GM12872 (cell line): ENCODE measurements at regions not wholly inside any gene's neighbourhood (a gene's known extent, or its start where the extent isn't known, plus 50 kb on each side); places are given as distances from the start of the nearest gene placed in this dataset.

Experiments used
- TF ChIP-seq, protein P1 (sequence below): IDR thresholded peaks from 3 replicates; pipeline ENCODE4 v1.5.1; 2011; ENCODE audit warnings: low read depth, mild to moderate bottlenecking, low read length, moderate library complexity; ENCODE audit not compliant: insufficient read depth

- TF ChIP-seq, protein P1, sequence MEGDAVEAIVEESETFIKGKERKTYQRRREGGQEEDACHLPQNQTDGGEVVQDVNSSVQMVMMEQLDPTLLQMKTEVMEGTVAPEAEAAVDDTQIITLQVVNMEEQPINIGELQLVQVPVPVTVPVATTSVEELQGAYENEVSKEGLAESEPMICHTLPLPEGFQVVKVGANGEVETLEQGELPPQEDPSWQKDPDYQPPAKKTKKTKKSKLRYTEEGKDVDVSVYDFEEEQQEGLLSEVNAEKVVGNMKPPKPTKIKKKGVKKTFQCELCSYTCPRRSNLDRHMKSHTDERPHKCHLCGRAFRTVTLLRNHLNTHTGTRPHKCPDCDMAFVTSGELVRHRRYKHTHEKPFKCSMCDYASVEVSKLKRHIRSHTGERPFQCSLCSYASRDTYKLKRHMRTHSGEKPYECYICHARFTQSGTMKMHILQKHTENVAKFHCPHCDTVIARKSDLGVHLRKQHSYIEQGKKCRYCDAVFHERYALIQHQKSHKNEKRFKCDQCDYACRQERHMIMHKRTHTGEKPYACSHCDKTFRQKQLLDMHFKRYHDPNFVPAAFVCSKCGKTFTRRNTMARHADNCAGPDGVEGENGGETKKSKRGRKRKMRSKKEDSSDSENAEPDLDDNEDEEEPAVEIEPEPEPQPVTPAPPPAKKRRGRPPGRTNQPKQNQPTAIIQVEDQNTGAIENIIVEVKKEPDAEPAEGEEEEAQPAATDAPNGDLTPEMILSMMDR, result no peak
These were observed 610.0 kb upstream of the CDH2 start for GRCh38 chr18:28786926-28787325.

DNA sequence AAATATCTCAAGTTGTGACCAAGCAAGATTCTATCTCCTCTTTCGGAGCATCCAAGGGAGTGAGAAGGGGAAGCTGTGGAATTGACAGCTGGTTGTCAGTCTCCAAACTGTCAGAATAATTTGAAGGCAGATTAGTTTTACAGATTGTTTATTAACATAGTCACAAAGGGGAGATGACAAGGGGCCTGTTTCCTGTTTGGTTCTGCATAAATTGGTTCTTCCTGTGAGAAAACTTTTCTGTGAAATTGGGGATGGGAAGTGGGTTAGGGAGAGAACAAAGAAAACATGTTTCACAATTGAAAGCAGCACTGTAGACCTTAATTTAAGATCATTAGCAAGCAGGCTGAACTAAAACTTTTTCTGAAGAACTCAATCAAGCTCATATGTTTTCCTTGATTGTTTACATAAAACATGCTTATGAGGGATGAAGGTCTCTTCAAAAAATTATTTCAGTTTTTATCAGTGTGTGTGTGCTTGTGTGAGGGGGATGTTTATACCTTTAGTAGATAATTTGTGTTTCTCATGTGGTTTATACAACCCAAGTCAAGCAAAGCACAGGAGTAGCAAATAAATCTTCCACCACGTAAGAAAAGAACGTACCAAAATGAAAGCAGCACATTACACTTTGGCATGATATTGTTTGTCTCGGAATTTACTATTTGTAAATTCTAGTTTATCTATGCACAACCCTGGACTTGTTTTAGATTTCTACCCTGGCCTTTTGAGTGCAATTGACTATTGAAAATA, 604.9 kb upstream of the CDH2 start:
- TF ChIP-seq, protein P1, result no peak

DNA sequence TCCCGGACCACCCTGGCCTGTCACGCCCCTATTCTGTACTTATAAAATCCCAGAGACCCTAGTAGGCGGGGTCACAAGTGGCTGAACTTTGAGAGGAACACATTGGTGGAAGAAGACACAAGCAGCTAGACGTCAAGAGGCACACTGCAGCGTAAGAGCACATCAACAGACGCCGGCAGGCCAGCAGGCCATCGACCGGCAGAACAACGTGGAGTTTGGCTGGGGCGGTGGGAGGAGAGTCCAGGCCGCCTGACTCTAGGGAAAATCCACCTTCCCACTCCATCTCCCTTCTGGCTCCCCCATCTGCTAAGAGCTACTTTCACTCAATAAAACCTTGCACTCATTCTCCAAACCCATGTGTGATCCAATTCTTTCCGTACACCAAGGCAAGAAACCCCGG, 601.8 kb upstream of the CDH2 start:
- TF ChIP-seq, protein P1, result no peak

GRCh38 chr18:28777756-28778155, 600.8 kb upstream of the CDH2 start:
- TF ChIP-seq, protein P1, result no peak

DNA sequence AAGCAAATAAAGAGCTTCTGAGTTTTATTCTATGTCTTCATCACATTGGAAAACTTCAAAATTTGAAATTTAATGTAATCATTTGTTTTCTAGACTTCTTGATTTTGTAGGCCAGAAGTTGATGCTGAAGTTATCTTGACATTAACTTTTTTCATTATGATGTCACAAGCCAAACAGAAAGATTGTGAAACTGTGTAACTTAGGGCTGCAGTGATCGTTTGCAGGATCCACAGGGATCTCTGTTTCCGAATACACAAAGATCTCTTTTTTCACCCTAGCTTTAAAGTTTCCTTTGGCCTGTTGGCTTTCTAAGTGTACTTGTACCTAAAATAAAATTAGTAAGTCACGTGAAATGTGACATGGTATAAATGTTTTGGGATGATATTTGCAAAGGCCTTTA, 594.9 kb upstream of the CDH2 start:
- TF ChIP-seq, protein P1, result no peak

DNA sequence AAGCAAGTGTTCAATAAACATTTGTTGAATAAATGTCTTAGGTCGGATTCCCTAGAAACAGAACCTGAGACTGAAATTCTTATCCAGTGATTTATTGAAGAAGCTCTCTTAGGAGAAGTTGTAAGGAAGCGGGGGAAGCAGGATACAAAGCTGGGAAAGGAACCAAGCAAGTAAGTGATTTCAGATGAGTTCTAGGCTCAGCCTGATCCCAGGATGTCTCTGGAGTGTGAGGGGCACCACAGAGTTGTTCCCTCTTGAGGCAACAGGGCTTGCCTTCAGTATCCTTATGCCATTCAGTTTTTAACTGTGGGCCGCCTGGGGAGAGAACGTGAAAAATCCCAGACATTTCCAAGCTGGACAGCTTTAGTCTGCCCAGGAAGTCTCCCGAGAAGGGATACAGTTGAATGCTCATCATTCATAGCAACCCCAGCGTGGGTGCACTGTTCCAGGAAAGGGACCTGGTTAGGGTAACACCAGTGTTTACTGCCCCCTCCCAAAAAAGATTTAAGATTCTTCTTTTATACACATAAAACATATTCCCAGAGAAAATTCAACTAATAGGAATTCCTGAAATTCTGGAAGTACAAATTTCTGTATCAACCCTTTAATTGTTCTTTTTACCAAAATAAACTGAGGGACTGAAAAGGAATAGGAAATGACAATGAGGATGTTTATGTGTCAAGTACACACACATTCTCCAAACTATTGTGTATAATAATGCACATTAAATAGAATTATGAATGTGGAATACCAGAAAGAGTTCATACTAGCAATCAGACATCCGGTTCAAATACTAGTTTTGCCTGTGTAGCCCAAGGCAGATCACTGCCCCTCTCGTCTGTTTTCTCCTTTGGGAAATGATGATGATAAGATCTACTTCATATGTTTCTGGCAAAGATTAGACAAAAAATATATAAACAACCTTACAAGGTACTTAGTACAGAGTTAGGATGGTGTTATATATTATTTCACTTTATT, 592.1 kb upstream of the CDH2 start:
- TF ChIP-seq, protein P1, result no peak

- TF ChIP-seq, protein P1, result no peak
These were observed 590.8 kb upstream of the CDH2 start for GRCh38 chr18:28767727-28768211.
